NCI-H2196 treated with DMSO at 0.1 percent for 48 hours (cell line): ENCODE measurements at regions not wholly inside any gene's neighbourhood (a gene's known extent, or its start where the extent isn't known, plus 50 kb on each side); places are given as distances from the start of the nearest gene placed in this dataset.

Experiments
- DNase-seq: peaks from one replicate; lab custom pipeline; 2025; ENCODE audit not compliant: unreplicated experiment; lab: John Stamatoyannopoulos, UW

- DNase-seq = no peak
These were observed 322.5 kb downstream of the AJAP1 start for GRCh38 chr1:4976859-4977440.

- DNase-seq = no peak
These were observed 321.4 kb downstream of the AJAP1 start for GRCh38 chr1:4975856-4976255.

GRCh38 chr1:4974981-4975685, 320.7 kb downstream of the AJAP1 start:
- DNase-seq = no peak

GRCh38 chr1:4973341-4973740, 318.9 kb downstream of the AJAP1 start:
- no peak for DNase-seq

GRCh38 chr1:4972761-4973320, 318.4 kb downstream of the AJAP1 start:
- DNase-seq = no peak

GRCh38 chr1:4971666-4972065, 317.3 kb downstream of the AJAP1 start:
- no peak for DNase-seq

GRCh38 chr1:4970532-4970931, 316.1 kb downstream of the AJAP1 start:
- no peak for DNase-seq

- no peak for DNase-seq
These were observed 315.2 kb downstream of the AJAP1 start for GRCh38 chr1:4969556-4970129.

GRCh38 chr1:4965346-4966075, 311.1 kb downstream of the AJAP1 start:
- DNase-seq = no peak

GRCh38 chr1:4964634-4965345, 310.4 kb downstream of the AJAP1 start:
- DNase-seq = no peak

GRCh38 chr1:4963251-4963650, 308.8 kb downstream of the AJAP1 start:
- DNase-seq = no peak

- no peak for DNase-seq
These were observed 308.4 kb downstream of the AJAP1 start for GRCh38 chr1:4962836-4963235.

- no peak for DNase-seq
These were observed 307.7 kb downstream of the AJAP1 start for GRCh38 chr1:4961935-4962645.

- no peak for DNase-seq
These were observed 306.5 kb downstream of the AJAP1 start for GRCh38 chr1:4960782-4961475.

GRCh38 chr1:4960336-4960735, 305.9 kb downstream of the AJAP1 start:
- no peak for DNase-seq

- DNase-seq = no peak
These were observed 304.8 kb downstream of the AJAP1 start for GRCh38 chr1:4959216-4959615.

GRCh38 chr1:4957027-4957426, 302.6 kb downstream of the AJAP1 start:
- DNase-seq = no peak

GRCh38 chr1:4954392-4954791, 300.0 kb downstream of the AJAP1 start:
- DNase-seq = no peak

GRCh38 chr1:4951601-4952000, 297.2 kb downstream of the AJAP1 start:
- DNase-seq = no peak

GRCh38 chr1:4946343-4946742, 291.9 kb downstream of the AJAP1 start:
- DNase-seq = no peak
